Keratinocyte (primary cell): ENCODE measurements at regions not wholly inside any gene's neighbourhood (a gene's known extent, or its start where the extent isn't known, plus 50 kb on each side); places are given as distances from the start of the nearest gene placed in this dataset.

ENCODE experiments used
- DNase-seq: peaks from one replicate; pipeline ENCODE4 v3.0.0-alpha.2; 2011; ENCODE audit warnings: low read depth, missing footprints, low spot score
- FAIRE-seq: peaks from 2 replicates; lab custom pipeline; 2011; peaks lifted over from hg19 to GRCh38; lab: Jason Lieb, UNC
- H2AFZ ChIP-seq: 2 replicates; pipeline ENCODE4 v1.6.0; 2012; ENCODE audit warnings: low read length, control low read depth, inconsistent platforms; ENCODE audit not compliant: control insufficient read depth
- H3K27ac ChIP-seq: 2 replicates; pipeline ENCODE4 v1.5.1; 2011; ENCODE audit warnings: low read length; ENCODE audit not compliant: control insufficient read depth, insufficient read depth
- H3K27me3 ChIP-seq: 3 replicates; pipeline ENCODE4 v1.6.0; 2011; ENCODE audit warnings: low read length; ENCODE audit not compliant: control insufficient read depth, insufficient read depth; ENCODE audit errors: extremely low read depth
- H3K36me3 ChIP-seq, 2 experiments: 2 replicates in 1 of 2; 3 replicates in 1 of 2; pipeline ENCODE4 v1.5.1; 2011; ENCODE audit warnings: low read length in 2 of 2, mild to moderate bottlenecking in 1 of 2; ENCODE audit not compliant: control insufficient read depth in 2 of 2, insufficient read depth in 2 of 2; ENCODE audit errors: extremely low read depth in 1 of 2
- H3K4me1 ChIP-seq: 3 replicates; pipeline ENCODE4 v1.5.1; 2011; ENCODE audit warnings: low read length; ENCODE audit not compliant: control insufficient read depth, insufficient read depth; ENCODE audit errors: extremely low read depth
- H3K4me2 ChIP-seq: 3 replicates; pipeline ENCODE4 v1.6.0; 2011; ENCODE audit warnings: low read depth, low read length; ENCODE audit not compliant: control insufficient read depth, insufficient read depth; ENCODE audit errors: extremely low read depth
- H3K4me3 ChIP-seq, 3 experiments: fragments of 200-600 bp in 1 of 3; sonication (generic) in 1 of 3; 2 replicates in 2 of 3; 3 replicates in 1 of 3; pipeline ENCODE4 v1.5.1; 2011 to 2016; ENCODE audit warnings: low read length in 3 of 3, mild to moderate bottlenecking in 3 of 3, control low read depth in 2 of 3, inconsistent platforms in 1 of 3, low read depth in 1 of 3, mixed read lengths in 1 of 3, mixed run types in 1 of 3, moderate library complexity in 1 of 3; ENCODE audit not compliant: control insufficient read depth in 2 of 3, insufficient read depth in 2 of 3; ENCODE audit errors: extremely low read depth in 1 of 3
- H3K79me2 ChIP-seq: 2 replicates; pipeline ENCODE4 v1.6.0; 2012; ENCODE audit warnings: low read length; ENCODE audit not compliant: control insufficient read depth, insufficient read depth
- H3K9ac ChIP-seq: 3 replicates; pipeline ENCODE4 v1.6.0; 2011; ENCODE audit warnings: low read length; ENCODE audit not compliant: control insufficient read depth, insufficient read depth; ENCODE audit errors: extremely low read depth
- H3K9me1 ChIP-seq: 3 replicates; pipeline ENCODE4 v1.6.0; 2011; ENCODE audit warnings: low read length; ENCODE audit not compliant: control insufficient read depth, insufficient read depth; ENCODE audit errors: extremely low read depth
- H3K9me3 ChIP-seq: 2 replicates; pipeline ENCODE4 v1.5.1; 2012; ENCODE audit warnings: low read depth, low read length; ENCODE audit not compliant: control insufficient read depth
- H4K20me1 ChIP-seq: 3 replicates; pipeline ENCODE4 v1.6.0; 2011; ENCODE audit warnings: low read length; ENCODE audit not compliant: control insufficient read depth, insufficient read depth; ENCODE audit errors: extremely low read depth
- CTCF ChIP-seq, 3 experiments: IDR thresholded peaks in 1 of 3; conservative IDR thresholded peaks in 1 of 3; optimal IDR thresholded peaks in 1 of 3; 2 replicates in 2 of 3; 3 replicates in 1 of 3; pipeline versions ENCODE3 to v1.5.1; 2011; ENCODE audit warnings: low read length in 3 of 3, mild to moderate bottlenecking in 3 of 3, moderate library complexity in 2 of 3, control low read depth in 1 of 3, inconsistent platforms in 1 of 3; ENCODE audit not compliant: insufficient read depth in 2 of 3; ENCODE audit errors: extremely low read depth in 1 of 3
- EZH2 ChIP-seq: IDR thresholded peaks from one replicate; pipeline ENCODE4 v1.6.1; 2012; ENCODE audit warnings: inconsistent platforms, mild to moderate bottlenecking, low read length, moderate library complexity
- dilution Hi-C: fragments of 300-500 bp; cut with MboI; formaldehyde crosslinking; loops from one replicate; pipeline ENCODE4 v1.7.0; 2020; ENCODE audit warnings: low sequenced_read_pairs; ENCODE audit not compliant: extremely low pct_ligation_motif_present

- Histone ChIP-seq H3K27ac (no peak overlapping the region), H4K20me1 (no peaks in the 10 kb centered on the region), H3K4me1 (peaks cover 6% of the 10 kb centered on the region), H3K9me1 (no peaks in the 10 kb centered on the region), H3K4me3 (no peak overlapping the region), H3K27me3 (peaks cover 2% of the 10 kb centered on the region), H3K9ac (no peak overlapping the region), H3K9me3 (no peaks in the 10 kb centered on the region), H3K4me2 (no peak overlapping the region), H3K36me3 (no peaks in the 10 kb centered on the region), H3K79me2 (no peaks in the 10 kb centered on the region), H2AFZ (no peak overlapping the region)
- dilution Hi-C loops = no loop called here
- no peak for TF ChIP-seq CTCF (optimal IDR thresholded peaks at IDR 0.05 in 1 of 3, IDR thresholded peaks at IDR 0.05 in 1 of 3, conservative IDR thresholded peaks at IDR 0.05 in 1 of 3; ENCODE audit: extremely low read depth in 1 of 3, insufficient read depth in 2 of 3, low read length in 3 of 3)
- no peak for TF ChIP-seq EZH2
- FAIRE-seq (no peak), DNase-seq (no peak)
These were observed 121.7 kb upstream of the DLG1 start for GRCh38 chr3:197420115-197420514.

- Histone ChIP-seq H3K36me3 (no peaks in the 10 kb centered on the region), H3K79me2 (no peaks in the 10 kb centered on the region), H3K9me1 (no peaks in the 10 kb centered on the region), H3K4me2 (no peak overlapping the region), H3K4me3 (no peak overlapping the region), H2AFZ (no peak overlapping the region), H3K9ac (no peak overlapping the region), H3K4me1 (peaks cover 6% of the 10 kb centered on the region), H3K27ac (no peak overlapping the region), H3K27me3 (peaks cover 2% of the 10 kb centered on the region), H3K9me3 (no peaks in the 10 kb centered on the region), H4K20me1 (no peaks in the 10 kb centered on the region)
- dilution Hi-C loops = no loop called here
- no peak for FAIRE-seq
- DNase-seq = no peak
- no peak for TF ChIP-seq EZH2
- TF ChIP-seq CTCF (optimal IDR thresholded peaks at IDR 0.05 in 1 of 3, IDR thresholded peaks at IDR 0.05 in 1 of 3, conservative IDR thresholded peaks at IDR 0.05 in 1 of 3; ENCODE audit: extremely low read depth in 1 of 3, insufficient read depth in 2 of 3, low read length in 3 of 3) = no peak
These were observed 121.3 kb upstream of the DLG1 start for GRCh38 chr3:197419696-197420095.
